ENCODE measurements at regions not wholly inside any gene's neighbourhood (a gene's known extent, or its start where the extent isn't known, plus 50 kb on each side); places are given as distances from the start of the nearest gene placed in this dataset.

- DNase-seq, result peak; percentile 76
These were observed 1237.8 kb downstream of the SLITRK5 start for GRCh38 chr13:88908961-88909441.

GRCh38 chr13:88919970-88920628 lies 1248.9 kb downstream of the SLITRK5 start:
- no peak for DNase-seq

- DNase-seq, result no peak
These were observed 1254.8 kb downstream of the SLITRK5 start for GRCh38 chr13:88925954-88926353.

GRCh38 chr13:88926890-88927502 lies 1255.8 kb downstream of the SLITRK5 start:
- no peak for DNase-seq

GRCh38 chr13:88932950-88933349 lies 1261.8 kb downstream of the SLITRK5 start:
- DNase-seq, result no peak

- DNase-seq, result peak; percentile 21
These were observed 1266.2 kb downstream of the SLITRK5 start for GRCh38 chr13:88937384-88937783.

GRCh38 chr13:88945793-88946192 lies 1274.6 kb downstream of the SLITRK5 start:
- DNase-seq, result no peak

GRCh38 chr13:88948501-88948900 lies 1277.3 kb downstream of the SLITRK5 start:
- DNase-seq, result no peak

GRCh38 chr13:88958821-88959220 lies 1287.7 kb downstream of the SLITRK5 start:
- no peak for DNase-seq

GRCh38 chr13:88976466-88976865 lies 1305.3 kb downstream of the SLITRK5 start:
- DNase-seq, result no peak

- DNase-seq, result no peak
These were observed 1307.4 kb downstream of the SLITRK5 start for GRCh38 chr13:88978607-88979006.

GRCh38 chr13:88979465-88980175 lies 1308.4 kb downstream of the SLITRK5 start:
- peak; percentile 16 for DNase-seq

GRCh38 chr13:89003656-89004055 lies 1332.5 kb downstream of the SLITRK5 start:
- no peak for DNase-seq

- no peak for DNase-seq
These were observed 1340.4 kb downstream of the SLITRK5 start for GRCh38 chr13:89011615-89012014.

- DNase-seq, result no peak
These were observed 1356.6 kb downstream of the SLITRK5 start for GRCh38 chr13:89027694-89028306.

GRCh38 chr13:89029062-89029461 lies 1357.9 kb downstream of the SLITRK5 start:
- DNase-seq, result no peak

GRCh38 chr13:89034015-89034414 lies 1362.8 kb downstream of the SLITRK5 start:
- no peak for DNase-seq

GRCh38 chr13:89052699-89053098 lies 1381.5 kb downstream of the SLITRK5 start:
- no peak for DNase-seq

- no peak for DNase-seq
These were observed 1382.2 kb downstream of the SLITRK5 start for GRCh38 chr13:89053418-89053817.

- DNase-seq, result no peak
These were observed 1386.1 kb downstream of the SLITRK5 start for GRCh38 chr13:89057274-89057673.

GRCh38 chr13:89057862-89058261 lies 1386.7 kb downstream of the SLITRK5 start:
- DNase-seq, result no peak

GRCh38 chr13:89061821-89062220 lies 1390.7 kb downstream of the SLITRK5 start:
- DNase-seq, result peak; percentile 86

- peak; percentile 61 for DNase-seq
These were observed 1395.8 kb downstream of the SLITRK5 start for GRCh38 chr13:89066868-89067466.

Data from NCI-H146 (cell line).